Caco-2 (cell line): ENCODE measurements at regions not wholly inside any gene's neighbourhood (a gene's known extent, or its start where the extent isn't known, plus 50 kb on each side); places are given as distances from the start of the nearest gene placed in this dataset.

Experiments used
- BruUV-seq: library from RNA; stranded (reverse); fragments of 400-500 nt; replicated peaks from 2 replicates; lab custom pipeline; 2021; lab: Mats Ljungman, UMichigan
- CTCF ChIA-PET: fragments of 300-600 bp; sonication (Branson Sonifier 250); formaldehyde crosslinking; loops from one replicate; lab custom pipeline; 2022; ENCODE audit warnings: antibody characterized with exemption; lab: Charles Lee
- POLR2A ChIA-PET: fragments of 300-600 bp; sonication (Branson Sonifier 250); formaldehyde crosslinking; loops from one replicate; lab custom pipeline; 2022; ENCODE audit warnings: antibody characterized with exemption; lab: Charles Lee
- DNase-seq, 2 experiments: peaks; one replicate each; pipeline versions ENCODE4 v3.0.0 to v3.0.0-alpha.2; 2020 to 2022
- H3K27me3 ChIP-seq: replicated peaks from 2 replicates; pipeline ENCODE4 v1.6.0; 2011; ENCODE audit warnings: low read length; ENCODE audit not compliant: control insufficient read depth, insufficient read depth
- H3K36me3 ChIP-seq: 2 replicates; pipeline ENCODE4 v1.5.1; 2011; ENCODE audit warnings: low read length; ENCODE audit not compliant: control insufficient read depth, insufficient read depth
- H3K4me1 ChIP-seq: fragments of 250-450 bp; sonication (Bioruptor Pico); 2 replicates; pipeline ENCODE4 v1.5.1; 2020; ENCODE audit warnings: mild to moderate bottlenecking
- H3K4me3 ChIP-seq: 2 replicates; pipeline ENCODE4 v1.5.1; 2011; ENCODE audit warnings: low read depth, mild to moderate bottlenecking, control low read depth, low read length
- H3K9me3 ChIP-seq: fragments of 250-450 bp; sonication (Bioruptor Pico); 2 replicates; pipeline ENCODE4 v1.5.1; 2020; ENCODE audit warnings: mild to moderate bottlenecking, moderate library complexity
- H3K27ac Mint-ChIP-seq: one replicate; pipeline ENCODE4 v1.8.0; 2022; ENCODE audit warnings: mixed read lengths; ENCODE audit not compliant: unreplicated experiment
- H3K27me3 Mint-ChIP-seq: one replicate; pipeline ENCODE4 v1.8.0; 2022; ENCODE audit warnings: mixed read lengths; ENCODE audit not compliant: insufficient read depth, unreplicated experiment
- H3K36me3 Mint-ChIP-seq: one replicate; pipeline ENCODE4 v1.8.0; 2022; ENCODE audit warnings: mild to moderate bottlenecking, mixed read lengths; ENCODE audit not compliant: insufficient read depth, unreplicated experiment
- H3K4me1 Mint-ChIP-seq: one replicate; pipeline ENCODE4 v1.8.0; 2022; ENCODE audit warnings: low read depth, mixed read lengths; ENCODE audit not compliant: unreplicated experiment
- H3K4me3 Mint-ChIP-seq: one replicate; pipeline ENCODE4 v1.8.0; 2022; ENCODE audit warnings: mild to moderate bottlenecking, moderate library complexity, mixed read lengths; ENCODE audit not compliant: unreplicated experiment
- H3K9me3 Mint-ChIP-seq: one replicate; pipeline ENCODE4 v1.8.0; 2022; ENCODE audit warnings: mixed read lengths; ENCODE audit not compliant: unreplicated experiment
- CTCF ChIP-seq, 2 experiments: fragments of 200-600 bp in 1 of 2; IDR thresholded peaks; 1 replicate in 1 of 2; 2 replicates in 1 of 2; pipeline versions ENCODE4 v1.5.1 to v1.8.0; 2011 to 2022; ENCODE audit warnings: antibody characterized with exemption in 1 of 2, control low read depth in 1 of 2, inconsistent platforms in 1 of 2, low read depth in 1 of 2, low read length in 1 of 2, mild to moderate bottlenecking in 1 of 2, moderate library complexity in 1 of 2; ENCODE audit not compliant: insufficient read depth in 1 of 2, severe bottlenecking in 1 of 2, unreplicated experiment in 1 of 2
- intact Hi-C: fragments of 100-400 bp; cut with micrococcal nuclease; formaldehyde crosslinking; loops from one replicate; pipeline ENCODE4 v1.10.0; 2022; ENCODE audit not compliant: unreplicated experiment

GRCh38 chrX:35122756-35123155, 180.2 kb downstream of the FAM47B start:
- ChIA-PET POLR2A (no interaction called here), CTCF (no interaction called here)
- no peak overlapping the region for H3K27ac Mint-ChIP-seq
- TF ChIP-seq CTCF (IDR thresholded peaks at IDR 0.05; ENCODE audit: insufficient read depth in 1 of 2, low read depth in 1 of 2, low read length in 1 of 2, severe bottlenecking in 1 of 2, unreplicated experiment in 1 of 2) = no peak
- no peaks in the 10 kb centered on the region for H3K9me3 Mint-ChIP-seq
- intact Hi-C loops = no loop called here
- no TSS peak for BruUV-seq
- H3K4me3 ChIP-seq = no peak overlapping the region
- no peak for DNase-seq
- no peaks in the 10 kb centered on the region for H3K36me3 Mint-ChIP-seq
- H3K4me3 Mint-ChIP-seq = no peak overlapping the region
- no peaks in the 10 kb centered on the region for H3K36me3 ChIP-seq
- H3K4me1 ChIP-seq = no peaks in the 10 kb centered on the region
- no peaks in the 10 kb centered on the region for H3K9me3 ChIP-seq
- H3K27me3 Mint-ChIP-seq = no peaks in the 10 kb centered on the region
- no peaks in the 10 kb centered on the region for H3K27me3 ChIP-seq
- no peaks in the 10 kb centered on the region for H3K4me1 Mint-ChIP-seq

- H3K27ac Mint-ChIP-seq = no peak overlapping the region
- ChIA-PET CTCF (no interaction called here), POLR2A (no interaction called here)
- no peaks in the 10 kb centered on the region for H3K9me3 Mint-ChIP-seq
- no TSS peak for BruUV-seq
- peaks cover 5% of the 10 kb centered on the region for H3K27me3 Mint-ChIP-seq
- no peak for TF ChIP-seq CTCF (IDR thresholded peaks at IDR 0.05; ENCODE audit: insufficient read depth in 1 of 2, low read depth in 1 of 2, low read length in 1 of 2, severe bottlenecking in 1 of 2, unreplicated experiment in 1 of 2)
- Histone ChIP-seq H3K27me3 (no peaks in the 10 kb centered on the region), H3K4me3 (no peak overlapping the region), H3K4me1 (no peaks in the 10 kb centered on the region), H3K36me3 (no peaks in the 10 kb centered on the region), H3K9me3 (no peaks in the 10 kb centered on the region)
- H3K4me3 Mint-ChIP-seq = no peak overlapping the region
- H3K4me1 Mint-ChIP-seq = no peaks in the 10 kb centered on the region
- no peaks in the 10 kb centered on the region for H3K36me3 Mint-ChIP-seq
- DNase-seq = no peak
- intact Hi-C loops = no loop called here
Measured at GRCh38 chrX:35149517-35149916, 206.9 kb downstream of the FAM47B start.

- H3K27me3 Mint-ChIP-seq = peaks cover 5% of the 10 kb centered on the region
- H3K9me3 Mint-ChIP-seq = no peaks in the 10 kb centered on the region
- CTCF ChIA-PET = no interaction called here
- no peaks in the 10 kb centered on the region for H3K27me3 ChIP-seq
- no peak overlapping the region for H3K27ac Mint-ChIP-seq
- DNase-seq = no peak
- no peaks in the 10 kb centered on the region for H3K4me1 ChIP-seq
- POLR2A ChIA-PET = no interaction called here
- H3K9me3 ChIP-seq = no peaks in the 10 kb centered on the region
- no peaks in the 10 kb centered on the region for H3K36me3 ChIP-seq
- no TSS peak for BruUV-seq
- intact Hi-C loops = no loop called here
- H3K4me3 Mint-ChIP-seq = no peak overlapping the region
- H3K4me1 Mint-ChIP-seq = no peaks in the 10 kb centered on the region
- no peaks in the 10 kb centered on the region for H3K36me3 Mint-ChIP-seq
- H3K4me3 ChIP-seq = no peak overlapping the region
- TF ChIP-seq CTCF (IDR thresholded peaks at IDR 0.05; ENCODE audit: insufficient read depth in 1 of 2, low read depth in 1 of 2, low read length in 1 of 2, severe bottlenecking in 1 of 2, unreplicated experiment in 1 of 2) = no peak
Measured at GRCh38 chrX:35150052-35150451, 207.5 kb downstream of the FAM47B start.
